VCaP (cell line): ENCODE measurements at regions not wholly inside any gene's neighbourhood (a gene's known extent, or its start where the extent isn't known, plus 50 kb on each side); places are given as distances from the start of the nearest gene placed in this dataset.

Source experiments
- H3K27ac ChIP-seq: fragments of 450-650 bp; 2 replicates; pipeline ENCODE4 v1.5.1; 2017
- TF ChIP-seq, protein P1 (sequence below): fragments of 450-650 bp; conservative IDR thresholded peaks from 2 replicates; pipeline ENCODE4 v1.5.1; 2017; ENCODE audit warnings: mild to moderate bottlenecking, moderate library complexity

DNA sequence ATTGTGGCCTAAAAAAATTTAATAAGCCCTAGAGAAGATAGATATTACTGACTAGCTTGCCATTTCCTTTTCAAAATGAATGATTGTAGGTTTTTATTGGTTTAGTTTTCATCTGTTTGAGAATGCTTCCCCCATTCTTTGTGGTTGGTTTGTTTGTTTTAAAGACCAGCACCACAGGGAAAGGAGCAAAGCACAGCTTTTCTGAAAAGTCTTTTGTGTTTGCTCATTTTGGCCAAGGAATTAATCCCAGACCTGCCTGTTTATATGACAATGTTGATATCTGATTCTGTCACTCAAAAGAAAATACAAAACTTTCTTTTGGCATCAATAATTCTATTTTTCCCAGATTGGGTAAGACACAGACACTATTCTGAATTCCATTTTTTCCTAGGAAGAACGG is 312.5 kb upstream of the FLRT2 start:
- no peak overlapping the region for H3K27ac ChIP-seq
- TF ChIP-seq, protein P1, sequence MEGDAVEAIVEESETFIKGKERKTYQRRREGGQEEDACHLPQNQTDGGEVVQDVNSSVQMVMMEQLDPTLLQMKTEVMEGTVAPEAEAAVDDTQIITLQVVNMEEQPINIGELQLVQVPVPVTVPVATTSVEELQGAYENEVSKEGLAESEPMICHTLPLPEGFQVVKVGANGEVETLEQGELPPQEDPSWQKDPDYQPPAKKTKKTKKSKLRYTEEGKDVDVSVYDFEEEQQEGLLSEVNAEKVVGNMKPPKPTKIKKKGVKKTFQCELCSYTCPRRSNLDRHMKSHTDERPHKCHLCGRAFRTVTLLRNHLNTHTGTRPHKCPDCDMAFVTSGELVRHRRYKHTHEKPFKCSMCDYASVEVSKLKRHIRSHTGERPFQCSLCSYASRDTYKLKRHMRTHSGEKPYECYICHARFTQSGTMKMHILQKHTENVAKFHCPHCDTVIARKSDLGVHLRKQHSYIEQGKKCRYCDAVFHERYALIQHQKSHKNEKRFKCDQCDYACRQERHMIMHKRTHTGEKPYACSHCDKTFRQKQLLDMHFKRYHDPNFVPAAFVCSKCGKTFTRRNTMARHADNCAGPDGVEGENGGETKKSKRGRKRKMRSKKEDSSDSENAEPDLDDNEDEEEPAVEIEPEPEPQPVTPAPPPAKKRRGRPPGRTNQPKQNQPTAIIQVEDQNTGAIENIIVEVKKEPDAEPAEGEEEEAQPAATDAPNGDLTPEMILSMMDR, result no peak

DNA sequence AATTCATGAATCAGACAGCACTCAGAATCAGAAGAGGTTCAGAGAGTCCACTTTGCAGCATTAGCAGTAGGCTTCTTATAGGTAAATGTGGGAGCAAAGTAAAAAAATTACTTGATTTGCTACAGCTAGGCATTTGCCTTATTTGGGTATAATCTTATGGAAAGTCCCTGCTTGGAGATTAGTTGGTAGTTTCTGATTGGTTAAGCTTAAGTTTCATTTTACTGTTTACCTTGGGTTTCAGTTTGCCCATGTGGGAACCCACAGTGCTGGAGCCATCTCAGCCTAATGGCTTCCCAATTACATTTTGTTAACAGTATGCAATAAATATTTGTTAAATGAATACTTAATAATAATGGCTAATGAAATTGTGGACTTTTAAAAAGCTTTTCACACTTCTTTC is 311.0 kb upstream of the FLRT2 start:
- TF ChIP-seq, protein P1, result no peak
- H3K27ac ChIP-seq, result no peak overlapping the region

DNA sequence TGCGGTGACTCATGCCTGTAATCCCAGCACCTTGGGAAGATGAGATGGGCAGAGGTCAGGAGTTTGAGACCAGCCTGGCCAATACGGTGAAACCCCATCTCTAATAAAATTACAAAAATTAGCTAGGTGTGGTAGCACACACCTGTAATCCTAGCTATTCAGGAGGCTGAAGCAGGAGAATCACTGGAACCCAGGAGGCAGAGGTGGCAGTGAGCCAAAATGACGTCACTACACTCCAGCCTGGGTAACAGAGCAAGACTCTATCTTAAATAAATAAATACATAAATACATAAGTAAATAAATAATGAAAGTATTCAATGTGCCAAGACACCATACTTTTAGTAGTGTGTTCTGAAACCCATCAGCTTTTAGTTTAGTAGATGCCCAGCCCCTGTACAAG is 308.1 kb upstream of the FLRT2 start:
- H3K27ac ChIP-seq, result no peak overlapping the region
- TF ChIP-seq, protein P1, result no peak

DNA sequence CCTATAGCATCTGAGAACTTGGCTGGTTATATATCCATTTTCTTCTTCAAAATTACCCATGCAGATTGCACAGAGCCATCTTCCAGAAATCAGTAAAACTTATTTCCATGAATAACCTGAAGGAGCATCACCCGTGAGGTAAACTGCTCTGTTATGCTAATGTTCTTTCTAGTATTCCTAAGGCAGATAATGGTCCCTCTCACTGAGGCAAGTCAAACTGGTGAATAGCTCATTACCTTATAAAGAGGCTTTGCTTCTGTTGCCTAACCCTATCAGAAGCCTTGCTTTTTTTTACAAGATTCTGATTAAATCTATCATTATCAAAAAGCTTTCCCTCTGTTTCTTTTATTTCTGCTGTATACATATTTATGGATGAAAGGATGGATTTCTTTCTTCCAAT is 307.6 kb upstream of the FLRT2 start:
- H3K27ac ChIP-seq, result no peak overlapping the region
- TF ChIP-seq, protein P1, result no peak

DNA sequence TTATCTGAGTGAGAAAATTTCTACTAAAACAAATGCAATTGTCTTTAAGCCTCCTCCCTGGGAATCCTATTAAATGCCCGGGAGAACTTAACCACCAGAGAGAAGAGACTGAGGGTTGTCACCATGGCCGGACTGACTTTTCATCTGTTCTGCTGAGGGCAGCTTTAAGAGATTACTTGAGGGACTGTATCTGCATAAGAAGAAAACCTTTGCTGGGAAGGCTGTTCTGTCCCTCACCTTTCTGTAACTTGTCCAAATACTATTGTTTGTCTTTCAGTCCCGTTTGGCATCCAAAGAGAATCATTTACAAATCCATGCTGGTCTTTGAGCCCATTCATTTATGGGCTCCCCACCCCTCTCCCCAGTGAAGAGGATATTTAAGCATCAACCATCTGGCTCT is 306.3 kb upstream of the FLRT2 start:
- H3K27ac ChIP-seq, result no peak overlapping the region
- TF ChIP-seq, protein P1, result no peak

DNA sequence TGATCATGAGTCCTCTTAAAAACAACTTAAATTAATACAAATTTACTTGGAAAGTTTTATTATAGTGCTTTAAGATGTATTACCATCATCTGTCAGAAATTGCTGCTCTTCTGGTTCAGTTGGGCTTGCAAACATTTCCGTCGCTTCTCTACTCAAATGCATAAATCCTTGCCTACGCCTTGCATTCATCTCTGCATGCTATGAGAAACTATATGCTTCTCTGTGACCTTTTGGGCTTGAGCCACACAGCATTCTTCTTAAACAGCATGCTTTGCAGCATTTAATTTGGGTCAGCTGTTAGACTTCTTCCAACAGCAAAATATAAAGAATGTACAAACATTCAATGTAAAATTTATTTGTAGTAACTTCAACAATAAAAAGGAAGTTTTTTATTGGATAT is 305.7 kb upstream of the FLRT2 start:
- TF ChIP-seq, protein P1, result no peak
- no peak overlapping the region for H3K27ac ChIP-seq

DNA sequence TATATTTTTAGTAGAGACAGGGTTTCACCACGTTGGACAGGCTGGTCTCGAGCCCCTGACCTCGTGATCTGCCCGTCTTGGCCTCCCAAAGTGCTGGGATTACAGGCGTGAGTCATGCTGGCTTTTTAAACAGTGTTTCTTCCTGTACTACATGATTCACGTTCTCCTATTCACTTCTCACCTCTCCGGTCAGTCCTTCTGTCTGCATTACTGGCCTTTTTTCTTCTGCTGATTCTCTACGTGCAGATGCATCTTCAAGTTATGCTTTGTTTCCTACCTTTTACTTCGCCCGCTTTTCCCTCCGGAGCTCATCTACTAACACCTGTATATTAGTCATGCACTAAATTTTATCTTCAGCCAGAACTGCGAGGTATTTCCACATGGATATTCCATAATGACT is 296.2 kb upstream of the FLRT2 start:
- TF ChIP-seq, protein P1, result no peak
- no peak overlapping the region for H3K27ac ChIP-seq
